Astrocyte (in vitro differentiated cells and primary cell): ENCODE measurements at regions not wholly inside any gene's neighbourhood (a gene's known extent, or its start where the extent isn't known, plus 50 kb on each side); places are given as distances from the start of the nearest gene placed in this dataset.

ENCODE experiments used
- DNase-seq: peaks from one replicate; pipeline ENCODE4 v3.0.0-alpha.2; 2010; ENCODE audit warnings: low read depth
- FAIRE-seq: peaks from 2 replicates; lab custom pipeline; 2011; peaks lifted over from hg19 to GRCh38; lab: Jason Lieb, UNC
- H2AFZ ChIP-seq: 2 replicates; pipeline ENCODE4 v1.6.0; 2012; ENCODE audit warnings: low read depth, low read length, inconsistent platforms
- H3K27ac ChIP-seq: 2 replicates; pipeline ENCODE4 v1.5.1; 2011; ENCODE audit warnings: low read depth, low read length, inconsistent platforms
- H3K27me3 ChIP-seq: 2 replicates; pipeline ENCODE4 v1.6.0; 2011; ENCODE audit warnings: low read length, inconsistent platforms; ENCODE audit not compliant: insufficient read depth
- H3K36me3 ChIP-seq: 2 replicates; pipeline ENCODE4 v1.5.1; 2011; ENCODE audit warnings: low read length, inconsistent platforms; ENCODE audit not compliant: insufficient read depth
- H3K4me1 ChIP-seq: 2 replicates; pipeline ENCODE4 v1.5.1; 2011; ENCODE audit warnings: low read length, inconsistent platforms; ENCODE audit not compliant: insufficient read depth
- H3K4me2 ChIP-seq: 2 replicates; pipeline ENCODE4 v1.6.0; 2012; ENCODE audit warnings: low read length, inconsistent platforms
- H3K4me3 ChIP-seq: 2 replicates; pipeline ENCODE4 v1.5.1; 2011; ENCODE audit warnings: low read depth, mild to moderate bottlenecking, low read length, inconsistent platforms; ENCODE audit not compliant: insufficient read depth
- H3K79me2 ChIP-seq: 2 replicates; pipeline ENCODE4 v1.6.0; 2012; ENCODE audit warnings: mild to moderate bottlenecking, low read length, inconsistent platforms; ENCODE audit not compliant: insufficient read depth
- H3K9ac ChIP-seq: 2 replicates; pipeline ENCODE4 v1.6.0; 2012; ENCODE audit warnings: mild to moderate bottlenecking, low read length, inconsistent platforms
- H3K9me3 ChIP-seq: 2 replicates; pipeline ENCODE4 v1.5.1; 2012; ENCODE audit warnings: low read depth, mild to moderate bottlenecking, low read length, inconsistent platforms; ENCODE audit not compliant: insufficient read depth
- H4K20me1 ChIP-seq: 2 replicates; pipeline ENCODE4 v1.6.0; 2012; ENCODE audit warnings: low read length, inconsistent platforms; ENCODE audit not compliant: insufficient read depth
- H3K27ac Mint-ChIP-seq: one replicate; pipeline ENCODE4 v1.8.0; 2021; ENCODE audit warnings: mild to moderate bottlenecking, mixed read lengths; ENCODE audit not compliant: unreplicated experiment
- H3K27me3 Mint-ChIP-seq: one replicate; pipeline ENCODE4 v1.8.0; 2021; ENCODE audit warnings: low read depth, mixed read lengths; ENCODE audit not compliant: unreplicated experiment
- H3K36me3 Mint-ChIP-seq: one replicate; pipeline ENCODE4 v1.8.0; 2021; ENCODE audit warnings: low read depth, mixed read lengths; ENCODE audit not compliant: unreplicated experiment
- H3K4me1 Mint-ChIP-seq: one replicate; pipeline ENCODE4 v1.8.0; 2021; ENCODE audit warnings: low read depth, mixed read lengths; ENCODE audit not compliant: unreplicated experiment
- H3K4me3 Mint-ChIP-seq: one replicate; pipeline ENCODE4 v1.8.0; 2021; ENCODE audit warnings: mild to moderate bottlenecking, moderate library complexity, mixed read lengths; ENCODE audit not compliant: unreplicated experiment
- H3K9me3 Mint-ChIP-seq: one replicate; pipeline ENCODE4 v1.8.0; 2021; ENCODE audit warnings: mild to moderate bottlenecking, mixed read lengths; ENCODE audit not compliant: unreplicated experiment
- EZH2 ChIP-seq: IDR thresholded peaks from 2 replicates; pipeline ENCODE4 v1.6.1; 2012; ENCODE audit warnings: mild to moderate bottlenecking, low read length, inconsistent platforms; ENCODE audit not compliant: insufficient read depth
- TF ChIP-seq, protein P1 (sequence below): IDR thresholded peaks from 2 replicates; pipeline ENCODE4 v1.5.1; 2011; ENCODE audit warnings: low read depth, mild to moderate bottlenecking, inconsistent platforms, low read length, moderate library complexity; ENCODE audit not compliant: insufficient read depth

DNA sequence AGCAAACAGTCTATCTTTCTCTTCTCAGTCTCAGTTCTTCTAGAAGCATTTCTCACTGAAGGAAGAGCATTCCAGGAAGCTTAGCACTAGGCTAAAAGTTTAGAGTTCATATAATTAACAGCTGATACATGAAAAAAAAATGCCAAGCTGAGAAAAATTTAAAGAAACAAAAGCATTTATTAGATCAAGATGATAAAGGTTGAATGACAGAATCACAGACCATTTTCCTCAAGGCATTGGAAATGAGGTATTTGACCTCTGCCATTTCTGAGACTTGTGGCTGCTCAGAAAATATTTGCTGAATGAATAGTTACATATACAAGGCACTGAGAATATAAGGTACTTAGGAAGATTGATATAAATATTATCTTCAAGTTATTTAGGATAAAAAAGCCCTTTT lies 901.6 kb upstream of the GOT2 start:
- Mint-ChIP-seq H3K36me3 (no peaks in the 10 kb centered on the region), H3K4me3 (no peak overlapping the region), H3K27me3 (no peaks in the 10 kb centered on the region), H3K9me3 (no peaks in the 10 kb centered on the region), H3K4me1 (peaks cover 50% of the 10 kb centered on the region), H3K27ac (peak overlapping the region; percentile 97)
- Histone ChIP-seq H3K79me2 (no peaks in the 10 kb centered on the region), H3K27ac (peak overlapping the region; percentile 79), H4K20me1 (no peaks in the 10 kb centered on the region), H3K9me3 (no peaks in the 10 kb centered on the region), H2AFZ (no peak overlapping the region), H3K27me3 (no peaks in the 10 kb centered on the region), H3K4me2 (peak overlapping the region; percentile 76), H3K36me3 (no peaks in the 10 kb centered on the region), H3K4me3 (no peak overlapping the region), H3K4me1 (peaks cover 43% of the 10 kb centered on the region), H3K9ac (no peak overlapping the region)
- DNase-seq (peak; percentile 79), FAIRE-seq (peak; percentile 89)
- no peak for TF ChIP-seq EZH2
- TF ChIP-seq, protein P1, sequence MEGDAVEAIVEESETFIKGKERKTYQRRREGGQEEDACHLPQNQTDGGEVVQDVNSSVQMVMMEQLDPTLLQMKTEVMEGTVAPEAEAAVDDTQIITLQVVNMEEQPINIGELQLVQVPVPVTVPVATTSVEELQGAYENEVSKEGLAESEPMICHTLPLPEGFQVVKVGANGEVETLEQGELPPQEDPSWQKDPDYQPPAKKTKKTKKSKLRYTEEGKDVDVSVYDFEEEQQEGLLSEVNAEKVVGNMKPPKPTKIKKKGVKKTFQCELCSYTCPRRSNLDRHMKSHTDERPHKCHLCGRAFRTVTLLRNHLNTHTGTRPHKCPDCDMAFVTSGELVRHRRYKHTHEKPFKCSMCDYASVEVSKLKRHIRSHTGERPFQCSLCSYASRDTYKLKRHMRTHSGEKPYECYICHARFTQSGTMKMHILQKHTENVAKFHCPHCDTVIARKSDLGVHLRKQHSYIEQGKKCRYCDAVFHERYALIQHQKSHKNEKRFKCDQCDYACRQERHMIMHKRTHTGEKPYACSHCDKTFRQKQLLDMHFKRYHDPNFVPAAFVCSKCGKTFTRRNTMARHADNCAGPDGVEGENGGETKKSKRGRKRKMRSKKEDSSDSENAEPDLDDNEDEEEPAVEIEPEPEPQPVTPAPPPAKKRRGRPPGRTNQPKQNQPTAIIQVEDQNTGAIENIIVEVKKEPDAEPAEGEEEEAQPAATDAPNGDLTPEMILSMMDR: no peak

DNA sequence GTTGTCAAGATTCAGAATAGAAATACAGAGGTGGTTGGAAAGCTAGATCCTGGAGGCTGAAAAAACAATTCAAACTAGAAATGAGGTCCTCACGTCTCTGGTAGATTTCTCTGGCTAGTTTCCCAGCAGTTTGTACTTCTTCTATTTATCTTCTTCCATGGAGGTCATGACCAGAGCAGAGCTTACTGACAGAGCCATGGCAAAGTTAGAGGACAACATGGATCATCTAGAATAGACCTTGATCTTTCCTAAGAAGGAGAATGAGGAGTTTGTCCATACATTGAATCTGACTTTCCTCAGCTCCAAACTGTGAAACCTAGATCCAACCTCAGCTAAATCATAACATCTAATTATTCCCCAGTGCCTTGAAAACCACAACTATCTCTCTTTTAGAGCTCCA lies 900.8 kb upstream of the GOT2 start:
- H3K4me3 Mint-ChIP-seq: peak overlapping the region; percentile 35
- H3K4me3 ChIP-seq: no peak overlapping the region
- no peaks in the 10 kb centered on the region for H3K79me2 ChIP-seq
- no peaks in the 10 kb centered on the region for H3K27me3 Mint-ChIP-seq
- H3K9ac ChIP-seq: no peak overlapping the region
- H3K9me3 Mint-ChIP-seq: no peaks in the 10 kb centered on the region
- H3K9me3 ChIP-seq: no peaks in the 10 kb centered on the region
- TF ChIP-seq, protein P1: no peak
- TF ChIP-seq EZH2: no peak
- DNase-seq (peak; percentile 32), FAIRE-seq (peak; percentile 26)
- H3K4me1 Mint-ChIP-seq: peaks cover 50% of the 10 kb centered on the region
- H3K36me3 ChIP-seq: no peaks in the 10 kb centered on the region
- no peaks in the 10 kb centered on the region for H4K20me1 ChIP-seq
- H3K4me2 ChIP-seq: peak overlapping the region; percentile 76
- peak overlapping the region; percentile 79 for H3K27ac ChIP-seq
- no peaks in the 10 kb centered on the region for H3K36me3 Mint-ChIP-seq
- peak overlapping the region; percentile 97 for H3K27ac Mint-ChIP-seq
- H3K27me3 ChIP-seq: no peaks in the 10 kb centered on the region
- peaks cover 43% of the 10 kb centered on the region for H3K4me1 ChIP-seq
- H2AFZ ChIP-seq: no peak overlapping the region

DNA sequence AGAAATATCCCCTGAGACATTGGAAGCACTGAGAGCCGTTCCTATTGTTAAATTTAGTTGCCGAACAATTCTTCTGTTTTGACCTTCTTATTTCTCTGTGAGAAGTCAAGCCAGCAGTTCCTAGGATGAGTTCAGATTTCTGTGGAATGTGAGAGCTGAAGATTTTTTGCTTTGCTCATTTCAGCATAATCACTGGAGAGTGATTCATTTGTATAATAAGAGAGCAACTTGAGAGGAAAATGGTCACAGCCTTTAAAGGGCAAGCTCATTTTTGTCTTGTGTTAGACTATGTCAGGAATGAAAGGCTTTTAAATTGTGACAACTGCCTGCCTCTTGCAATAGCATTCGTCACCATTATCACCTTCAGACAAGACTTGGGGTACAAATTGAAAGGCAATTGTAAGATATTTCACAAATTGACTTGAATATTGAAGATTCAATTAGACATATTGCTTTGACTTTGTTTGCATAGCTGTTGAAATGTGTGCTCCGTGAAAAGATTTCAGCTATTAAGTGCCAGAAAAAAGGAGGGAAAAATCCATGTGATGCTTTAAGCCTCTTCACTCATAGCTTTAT lies 900.0 kb upstream of the GOT2 start:
- no peaks in the 10 kb centered on the region for H3K36me3 ChIP-seq
- H3K27me3 Mint-ChIP-seq: no peaks in the 10 kb centered on the region
- H3K9me3 Mint-ChIP-seq: no peaks in the 10 kb centered on the region
- H4K20me1 ChIP-seq: no peaks in the 10 kb centered on the region
- no peaks in the 10 kb centered on the region for H3K9me3 ChIP-seq
- no peaks in the 10 kb centered on the region for H3K79me2 ChIP-seq
- peak; percentile 86 for DNase-seq
- no peaks in the 10 kb centered on the region for H3K27me3 ChIP-seq
- H3K4me1 ChIP-seq: peaks cover 43% of the 10 kb centered on the region
- H3K4me3 ChIP-seq: peak overlapping the region; percentile 12
- H3K27ac ChIP-seq: peak overlapping the region; percentile 79
- H3K9ac ChIP-seq: peak overlapping the region; percentile 48
- H3K36me3 Mint-ChIP-seq: no peaks in the 10 kb centered on the region
- H3K4me2 ChIP-seq: peak overlapping the region; percentile 76
- peak overlapping the region; percentile 41 for H3K4me3 Mint-ChIP-seq
- H3K4me1 Mint-ChIP-seq: peaks cover 50% of the 10 kb centered on the region
- FAIRE-seq: peak; percentile 95
- TF ChIP-seq, protein P1: no peak
- TF ChIP-seq EZH2: no peak
- peak overlapping the region; percentile 97 for H3K27ac Mint-ChIP-seq
- no peak overlapping the region for H2AFZ ChIP-seq
